GM06990 (cell line): ENCODE measurements at regions not wholly inside any gene's neighbourhood (a gene's known extent, or its start where the extent isn't known, plus 50 kb on each side); places are given as distances from the start of the nearest gene placed in this dataset.

ENCODE experiments used
- DNase-seq: peaks from one replicate; pipeline ENCODE4 v3.0.0-alpha.2; 2011; ENCODE audit not compliant: insufficient read length; ENCODE audit errors: extremely low read depth
- H3K27me3 ChIP-seq: replicated peaks from 2 replicates; pipeline ENCODE4 v1.6.0; 2011; ENCODE audit warnings: low read length; ENCODE audit not compliant: control insufficient read depth, insufficient read depth
- H3K36me3 ChIP-seq: 2 replicates; pipeline ENCODE4 v1.5.1; 2011; ENCODE audit warnings: low read length; ENCODE audit not compliant: control insufficient read depth, insufficient read depth
- H3K4me3 ChIP-seq: replicated peaks from 2 replicates; pipeline ENCODE4 v1.5.1; 2011; ENCODE audit warnings: low read depth, mild to moderate bottlenecking, control low read depth, low read length
- CTCF ChIP-seq: IDR thresholded peaks from 2 replicates; pipeline ENCODE4 v1.5.1; 2011; ENCODE audit warnings: low read length, control low read depth, mild to moderate bottlenecking, inconsistent platforms; ENCODE audit not compliant: insufficient read depth, poor library complexity, severe bottlenecking

DNA sequence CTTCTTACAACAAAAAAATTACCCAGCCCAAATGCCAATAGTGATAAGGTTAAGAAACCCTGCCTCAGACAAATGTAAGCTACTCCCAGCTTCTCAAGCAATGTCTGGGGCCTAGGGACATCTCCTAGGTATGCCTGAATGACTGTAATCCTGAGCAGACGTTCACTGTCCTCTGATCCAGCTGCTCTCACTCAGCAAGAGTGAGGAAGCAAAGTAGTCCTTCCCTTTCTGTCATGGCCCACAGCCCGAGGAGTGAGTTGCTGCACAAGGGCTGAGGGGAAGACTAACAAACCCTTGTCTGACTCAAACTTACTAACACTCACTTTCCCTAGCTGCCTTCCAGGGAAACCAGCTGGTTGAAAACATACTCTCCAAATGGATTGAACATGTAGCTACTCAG, 124.9 kb upstream of the TNFSF4 start:
- no peak for DNase-seq
- no peaks in the 10 kb centered on the region for H3K27me3 ChIP-seq
- TF ChIP-seq CTCF, result no peak
- no peaks in the 10 kb centered on the region for H3K36me3 ChIP-seq
- H3K4me3 ChIP-seq, result no peak overlapping the region

DNA sequence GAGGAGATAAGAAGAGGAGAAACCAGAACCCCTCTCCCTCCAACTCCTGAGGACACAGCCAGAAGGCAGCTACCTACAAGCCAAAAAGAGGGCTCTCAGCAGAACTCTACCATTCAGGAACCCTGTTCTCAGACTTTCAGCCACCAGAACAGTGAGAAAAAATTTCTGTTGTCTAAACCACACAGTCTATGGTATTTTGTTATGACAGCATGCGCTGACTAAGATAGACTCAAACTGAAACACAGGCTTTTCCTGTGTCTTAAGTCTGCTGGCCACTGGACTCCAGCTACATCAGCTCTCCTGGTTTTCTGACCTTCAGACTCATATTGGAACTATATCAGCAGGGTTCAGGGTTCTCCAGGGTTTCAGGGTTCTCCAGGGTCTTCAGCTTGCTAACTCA, 126.5 kb upstream of the TNFSF4 start:
- no peak for TF ChIP-seq CTCF
- DNase-seq, result peak; percentile 49
- H3K27me3 ChIP-seq, result no peaks in the 10 kb centered on the region
- no peaks in the 10 kb centered on the region for H3K36me3 ChIP-seq
- H3K4me3 ChIP-seq, result no peak overlapping the region

DNA sequence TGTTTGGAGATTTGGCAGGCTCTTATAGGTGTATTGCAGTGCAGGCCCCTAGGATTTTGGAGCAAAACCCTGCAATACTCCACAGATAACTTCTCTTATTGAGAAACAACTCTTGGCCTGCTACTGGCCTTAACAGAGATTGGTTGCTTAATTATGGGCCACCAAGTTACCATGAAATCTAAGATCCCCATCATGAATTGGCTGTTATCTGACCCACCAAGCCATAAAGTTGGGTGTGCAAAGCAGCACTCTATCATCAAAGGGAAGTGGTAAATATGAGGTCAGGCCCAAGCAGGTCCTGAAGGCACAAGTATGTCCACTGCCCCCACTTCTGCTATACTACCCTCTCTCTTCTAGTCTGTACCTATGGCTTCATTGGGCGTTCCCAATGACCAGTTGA, 130.0 kb upstream of the TNFSF4 start:
- no peak for TF ChIP-seq CTCF
- Histone ChIP-seq H3K4me3 (no peak overlapping the region), H3K36me3 (no peaks in the 10 kb centered on the region), H3K27me3 (no peaks in the 10 kb centered on the region)
- DNase-seq, result no peak

GRCh38 chr1:173341307-173341706, 134.2 kb upstream of the TNFSF4 start:
- Histone ChIP-seq H3K4me3 (no peak overlapping the region), H3K36me3 (no peaks in the 10 kb centered on the region), H3K27me3 (no peaks in the 10 kb centered on the region)
- TF ChIP-seq CTCF, result no peak
- DNase-seq, result no peak

DNA sequence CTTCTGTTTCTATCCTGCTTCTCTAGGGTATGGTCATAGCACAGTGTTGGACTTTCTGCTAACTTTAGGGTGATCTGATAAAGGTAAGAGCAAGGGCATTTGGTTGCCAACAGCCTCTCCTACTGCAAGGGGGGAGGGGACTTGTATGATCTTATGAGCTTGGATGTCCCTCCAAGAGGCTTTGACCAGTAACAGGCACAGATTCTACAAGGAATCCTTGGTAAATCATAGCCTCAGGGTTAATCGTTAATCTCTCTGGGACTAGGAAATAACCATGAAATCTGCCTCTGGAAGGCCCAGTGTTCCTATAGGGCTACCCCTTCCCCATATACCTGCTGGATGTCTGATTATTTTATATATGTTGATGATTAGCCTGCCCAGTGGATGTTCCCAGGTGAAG, 134.8 kb upstream of the TNFSF4 start:
- Histone ChIP-seq H3K4me3 (no peak overlapping the region), H3K27me3 (no peaks in the 10 kb centered on the region), H3K36me3 (no peaks in the 10 kb centered on the region)
- no peak for DNase-seq
- TF ChIP-seq CTCF, result no peak

- H3K4me3 ChIP-seq, result no peak overlapping the region
- no peaks in the 10 kb centered on the region for H3K27me3 ChIP-seq
- no peak for DNase-seq
- no peaks in the 10 kb centered on the region for H3K36me3 ChIP-seq
- TF ChIP-seq CTCF, result no peak
Measured at GRCh38 chr1:173342736-173343135, 134.4 kb upstream of the PRDX6 start.
